Prostate gland (tissue), 2 donors: ENCODE measurements at regions not wholly inside any gene's neighbourhood (a gene's known extent, or its start where the extent isn't known, plus 50 kb on each side); places are given as distances from the start of the nearest gene placed in this dataset.

Experiments used
- POLR2A ChIP-seq: fragments of 450-650 bp; IDR thresholded peaks from one replicate; pipeline ENCODE4 v1.6.1; 2016; ENCODE audit warnings: antibody characterized with exemption, mild to moderate bottlenecking
- TF ChIP-seq, protein P1 (sequence below), 4 experiments: fragments of 200-600 bp in 2 of 4; fragments of 450-650 bp in 2 of 4; sonication (generic) in 2 of 4; IDR thresholded peaks; 1 replicate in 3 of 4; 2 replicates in 1 of 4; pipeline ENCODE4 v1.5.1; 2016 to 2019; ENCODE audit warnings: antibody characterized with exemption in 4 of 4, mild to moderate bottlenecking in 2 of 4, moderate library complexity in 2 of 4

DNA sequence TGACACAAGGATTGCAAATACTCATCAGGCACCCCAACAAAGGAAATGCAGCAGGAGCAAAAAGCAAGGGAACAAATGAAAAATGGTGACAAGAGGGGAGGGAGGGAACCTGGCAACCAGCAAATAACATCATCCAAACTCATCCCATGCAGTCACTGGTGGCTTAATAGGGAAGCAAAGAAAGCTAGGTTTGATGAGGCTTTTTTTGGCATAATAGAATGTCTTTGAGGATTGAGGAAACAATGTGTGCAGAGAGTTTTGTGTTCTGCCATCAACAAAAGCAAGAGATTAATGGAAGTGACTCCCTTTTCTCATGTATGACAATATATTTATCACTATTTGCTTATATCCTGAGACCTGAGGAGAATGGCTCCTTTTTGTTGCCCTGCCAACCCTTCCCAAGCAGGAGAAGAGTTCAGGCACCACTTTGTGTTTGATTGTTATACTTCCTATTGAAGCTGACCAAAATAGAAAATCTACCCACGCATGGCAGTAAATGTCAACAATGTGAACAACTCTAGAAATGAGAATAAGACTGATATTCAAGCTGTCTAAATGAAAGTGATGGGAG is 375.7 kb downstream of the CAAP1 start:
- TF ChIP-seq POLR2A = no peak
- TF ChIP-seq, protein P1, sequence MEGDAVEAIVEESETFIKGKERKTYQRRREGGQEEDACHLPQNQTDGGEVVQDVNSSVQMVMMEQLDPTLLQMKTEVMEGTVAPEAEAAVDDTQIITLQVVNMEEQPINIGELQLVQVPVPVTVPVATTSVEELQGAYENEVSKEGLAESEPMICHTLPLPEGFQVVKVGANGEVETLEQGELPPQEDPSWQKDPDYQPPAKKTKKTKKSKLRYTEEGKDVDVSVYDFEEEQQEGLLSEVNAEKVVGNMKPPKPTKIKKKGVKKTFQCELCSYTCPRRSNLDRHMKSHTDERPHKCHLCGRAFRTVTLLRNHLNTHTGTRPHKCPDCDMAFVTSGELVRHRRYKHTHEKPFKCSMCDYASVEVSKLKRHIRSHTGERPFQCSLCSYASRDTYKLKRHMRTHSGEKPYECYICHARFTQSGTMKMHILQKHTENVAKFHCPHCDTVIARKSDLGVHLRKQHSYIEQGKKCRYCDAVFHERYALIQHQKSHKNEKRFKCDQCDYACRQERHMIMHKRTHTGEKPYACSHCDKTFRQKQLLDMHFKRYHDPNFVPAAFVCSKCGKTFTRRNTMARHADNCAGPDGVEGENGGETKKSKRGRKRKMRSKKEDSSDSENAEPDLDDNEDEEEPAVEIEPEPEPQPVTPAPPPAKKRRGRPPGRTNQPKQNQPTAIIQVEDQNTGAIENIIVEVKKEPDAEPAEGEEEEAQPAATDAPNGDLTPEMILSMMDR (IDR thresholded peaks at IDR 0.05) = no peak
